HL-60 (cell line): ENCODE measurements at regions not wholly inside any gene's neighbourhood (a gene's known extent, or its start where the extent isn't known, plus 50 kb on each side); places are given as distances from the start of the nearest gene placed in this dataset.

ENCODE experiments used
- CTCF ChIP-seq: IDR thresholded peaks from one replicate; pipeline ENCODE4 v1.5.1; 2011; ENCODE audit warnings: low read length, control low read depth, inconsistent platforms; ENCODE audit not compliant: insufficient read depth
- GABPA ChIP-seq: IDR thresholded peaks from 2 replicates; pipeline ENCODE4 v1.6.1; 2012; ENCODE audit warnings: low read depth
- POLR2AphosphoS5 ChIP-seq: IDR thresholded peaks from 2 replicates; pipeline ENCODE4 v1.6.1; 2012; ENCODE audit warnings: low read depth
- SPI1 ChIP-seq: IDR thresholded peaks from 2 replicates; pipeline ENCODE4 v1.6.1; 2012; ENCODE audit warnings: low read depth, mild to moderate bottlenecking, borderline replicate concordance

- TF ChIP-seq CTCF (no peak), POLR2AphosphoS5 (no peak), GABPA (no peak), SPI1 (no peak)
Observed at GRCh38 chr1:219442611-219443061, 170.3 kb downstream of the ZC3H11B start.
